SJSA1 (cell line): ENCODE measurements at regions not wholly inside any gene's neighbourhood (a gene's known extent, or its start where the extent isn't known, plus 50 kb on each side); places are given as distances from the start of the nearest gene placed in this dataset.

Experiments
- DNase-seq, 2 experiments: peaks; one replicate each; pipeline ENCODE4 v3.0.0-alpha.2; 2015 to 2020; ENCODE audit warnings: low spot score in 2 of 2, low read depth in 1 of 2
- H3K27ac ChIP-seq: fragments of 250-450 bp; sonication (Bioruptor Pico); 2 replicates; pipeline ENCODE4 v1.5.1; 2020; ENCODE audit warnings: mild to moderate bottlenecking, moderate library complexity
- H3K27me3 ChIP-seq: fragments of 250-450 bp; sonication (Bioruptor Pico); replicated peaks from 2 replicates; pipeline ENCODE4 v1.5.1; 2020; ENCODE audit warnings: mild to moderate bottlenecking, moderate library complexity
- H3K36me3 ChIP-seq: fragments of 250-450 bp; sonication (Bioruptor Pico); 2 replicates; pipeline ENCODE4 v1.5.1; 2020; ENCODE audit warnings: mild to moderate bottlenecking
- H3K4me1 ChIP-seq: fragments of 250-450 bp; sonication (Bioruptor Pico); replicated peaks from 2 replicates; pipeline ENCODE4 v1.6.1; 2021; ENCODE audit warnings: mild to moderate bottlenecking
- H3K4me3 ChIP-seq: fragments of 250-450 bp; sonication (Bioruptor Pico); 2 replicates; pipeline ENCODE4 v1.5.1; 2020; ENCODE audit warnings: mild to moderate bottlenecking
- H3K9me3 ChIP-seq: fragments of 250-450 bp; sonication (Bioruptor Pico); replicated peaks from 2 replicates; pipeline ENCODE4 v1.5.1; 2020; ENCODE audit warnings: mild to moderate bottlenecking

DNA sequence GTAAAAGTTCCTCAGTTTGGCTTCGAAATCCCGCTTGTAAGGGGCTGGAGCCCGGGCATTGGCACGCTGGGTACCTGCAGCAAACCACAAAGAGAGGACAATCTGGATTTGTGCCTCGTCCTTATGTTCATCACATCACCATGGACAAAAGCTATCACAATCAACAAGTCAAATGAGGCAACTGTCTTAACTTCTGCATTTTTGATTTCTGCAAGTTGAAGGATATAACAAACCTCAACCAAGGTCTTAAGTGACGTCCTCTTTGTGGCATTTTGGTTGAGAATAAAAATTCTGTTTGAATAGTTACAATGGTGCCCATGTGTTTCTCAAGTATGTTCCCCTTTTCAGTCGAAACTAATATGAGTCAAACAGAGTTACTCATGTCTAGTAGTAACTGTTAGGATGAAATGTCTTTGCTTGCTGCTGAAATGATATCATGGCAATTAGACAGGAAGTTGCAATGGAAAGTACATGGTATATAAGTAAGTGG lies 70.8 kb upstream of the STK17B start:
- no peaks in the 10 kb centered on the region for H3K9me3 ChIP-seq
- H3K4me3 ChIP-seq = no peak overlapping the region
- H3K27ac ChIP-seq = peak overlapping the region; percentile 42; the same call in 1 of the 2 replicates
- H3K36me3 ChIP-seq = 0 out of 2 replicates have a peak, but pooled peaks cover 2% of the 10 kb centered on the region
- peak in 1 of 2 experiments; percentile 39 for DNase-seq
- no peaks in the 10 kb centered on the region for H3K27me3 ChIP-seq
- H3K4me1 ChIP-seq = peaks cover 70% of the 10 kb centered on the region

DNA sequence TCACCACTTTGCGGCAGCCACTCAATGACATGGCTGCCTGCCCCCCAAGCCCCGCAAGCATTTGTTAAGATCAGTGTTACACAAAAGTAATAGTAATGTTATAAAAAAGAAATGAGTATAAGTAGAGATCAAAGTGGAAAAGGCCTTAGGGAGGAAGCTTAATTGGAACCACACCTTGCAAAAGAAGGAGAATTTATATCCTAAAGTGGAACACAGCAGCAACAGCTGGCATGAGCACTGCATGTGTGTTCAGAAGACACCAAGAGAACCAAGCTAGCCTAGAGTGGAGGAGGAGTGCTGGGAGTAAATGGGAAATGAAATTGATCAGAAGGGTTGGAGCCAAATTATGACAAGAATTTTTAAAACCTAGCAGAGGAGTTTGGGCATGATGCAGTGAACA lies 73.1 kb upstream of the STK17B start:
- Histone ChIP-seq H3K9me3 (no peaks in the 10 kb centered on the region), H3K36me3 (no peaks in the 10 kb centered on the region), H3K4me1 (peaks cover 82% of the 10 kb centered on the region), H3K27me3 (no peaks in the 10 kb centered on the region), H3K4me3 (no peak overlapping the region), H3K27ac (peak overlapping the region; percentile 27)
- no peak for DNase-seq

DNA sequence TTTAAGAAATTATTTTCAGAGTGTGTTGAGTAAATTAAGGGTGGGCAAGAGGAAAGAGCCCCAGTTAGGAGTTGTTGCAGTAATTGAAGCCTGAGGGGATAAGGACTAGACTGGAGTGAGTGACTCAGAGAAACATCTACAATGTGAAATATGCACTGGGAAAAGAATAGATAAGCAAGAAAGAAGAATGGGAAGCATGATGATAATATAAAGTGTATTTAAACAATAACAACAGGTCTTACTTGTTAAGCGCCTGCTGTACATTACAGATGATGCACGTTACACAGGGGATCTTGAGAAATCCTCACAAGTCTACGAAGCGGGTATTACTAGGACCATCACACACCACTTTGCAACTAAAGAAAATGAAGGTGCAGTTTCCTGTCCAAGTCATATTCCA lies 73.6 kb upstream of the STK17B start:
- Histone ChIP-seq H3K36me3 (no peaks in the 10 kb centered on the region), H3K4me1 (peaks cover 82% of the 10 kb centered on the region), H3K4me3 (no peak overlapping the region), H3K27me3 (no peaks in the 10 kb centered on the region), H3K27ac (peak overlapping the region; percentile 27), H3K9me3 (no peaks in the 10 kb centered on the region)
- DNase-seq = peak in 1 of 2 experiments; percentile 56

DNA sequence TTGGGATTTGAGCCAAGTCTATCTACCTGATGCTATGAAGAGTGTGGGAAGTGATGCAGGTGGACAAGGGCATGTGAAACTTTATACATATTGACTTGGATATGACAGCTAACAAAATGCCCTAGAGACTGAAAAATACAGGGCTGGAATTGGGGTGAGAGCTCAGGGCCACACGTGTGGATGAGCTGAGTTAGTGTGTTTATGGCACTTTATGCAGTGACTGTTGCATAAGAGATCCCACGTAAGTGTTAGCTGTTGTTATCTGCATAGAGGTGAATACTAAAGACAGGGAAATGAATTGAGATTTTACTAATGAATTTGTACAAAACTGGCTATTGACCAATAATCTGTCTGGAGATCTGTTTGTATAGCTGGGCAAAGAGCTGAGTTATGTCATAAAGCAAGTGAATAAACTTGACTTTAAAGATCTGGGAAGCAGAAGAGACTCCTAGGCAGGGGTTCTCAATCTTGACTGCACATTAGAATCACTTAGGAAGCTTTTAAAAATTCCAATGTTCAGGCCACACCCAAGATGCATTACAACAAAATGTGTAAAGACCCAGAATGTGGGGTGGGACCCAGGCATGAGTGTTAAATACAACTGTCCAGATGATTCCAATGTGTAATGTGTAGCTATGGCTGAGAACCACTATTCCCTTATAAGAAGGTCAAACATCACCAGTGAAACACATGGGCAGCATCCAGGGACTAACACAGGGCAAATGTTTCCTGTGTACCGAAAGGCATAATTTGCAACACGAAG lies 74.2 kb upstream of the STK17B start:
- peak overlapping the region; percentile 27; the same call in 1 of the 2 replicates for H3K27ac ChIP-seq
- no peak for DNase-seq
- no peaks in the 10 kb centered on the region for H3K27me3 ChIP-seq
- peaks cover 82% of the 10 kb centered on the region for H3K4me1 ChIP-seq
- H3K4me3 ChIP-seq = no peak overlapping the region
- no peaks in the 10 kb centered on the region for H3K36me3 ChIP-seq
- no peaks in the 10 kb centered on the region for H3K9me3 ChIP-seq

DNA sequence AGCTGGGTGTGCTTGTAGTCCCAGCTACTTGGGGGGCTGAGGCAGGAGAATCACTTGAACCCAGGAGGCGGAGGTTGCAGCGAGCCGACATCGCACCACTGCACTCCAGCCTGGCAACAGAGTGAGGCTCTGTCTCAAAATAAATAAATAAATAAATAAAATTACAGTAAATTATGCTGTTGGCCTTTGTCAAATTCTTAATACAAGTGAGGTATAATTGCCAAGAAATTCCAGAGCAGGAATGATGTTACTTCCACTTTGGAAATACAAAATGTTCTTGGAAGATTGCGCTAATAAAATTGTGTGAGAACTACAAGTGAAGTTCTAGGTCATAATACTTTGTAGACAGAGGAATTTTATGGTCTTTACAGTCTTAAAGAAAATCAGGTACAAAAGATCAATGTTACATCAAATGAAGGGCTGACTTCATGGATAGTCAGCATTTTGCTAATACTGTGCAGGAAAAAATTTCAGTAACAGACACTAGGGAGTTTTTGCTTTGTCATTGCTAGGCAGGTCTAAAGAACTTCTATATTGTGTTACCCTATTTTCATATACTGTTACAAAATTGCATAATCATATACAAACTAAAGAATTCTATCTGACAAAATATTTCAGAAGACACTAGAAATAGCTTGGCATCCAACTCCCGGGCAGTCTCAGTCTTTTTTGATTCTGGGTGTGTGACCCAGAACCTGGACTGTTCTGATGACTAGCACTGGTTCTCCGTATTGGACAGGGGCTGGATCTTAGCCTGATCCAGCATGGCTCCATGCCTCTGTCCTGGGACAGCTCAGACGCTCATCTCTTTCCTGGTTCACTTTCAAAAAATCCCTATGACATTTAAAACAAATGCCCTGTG lies 76.0 kb upstream of the STK17B start:
- Histone ChIP-seq H3K4me3 (no peak overlapping the region), H3K36me3 (no peaks in the 10 kb centered on the region), H3K9me3 (no peaks in the 10 kb centered on the region), H3K4me1 (peaks cover 73% of the 10 kb centered on the region), H3K27me3 (no peaks in the 10 kb centered on the region), H3K27ac (no peak overlapping the region)
- DNase-seq = no peak

DNA sequence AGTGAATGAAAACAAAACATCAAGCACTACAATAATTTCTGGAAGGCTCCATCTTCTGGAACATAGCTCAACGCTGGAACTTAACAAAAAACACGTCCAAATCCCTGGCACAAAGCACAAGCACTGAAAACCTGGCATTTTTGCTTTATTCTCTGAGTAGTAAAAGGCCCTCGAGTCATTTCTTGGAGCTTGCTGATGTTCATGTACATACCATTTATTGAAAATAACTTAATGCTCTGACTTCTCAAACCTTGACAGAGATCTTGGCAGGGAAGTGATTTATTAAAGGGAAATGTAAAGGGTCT lies 76.5 kb upstream of the STK17B start:
- DNase-seq = no peak
- Histone ChIP-seq H3K27ac (peak overlapping the region; percentile 66), H3K36me3 (no peaks in the 10 kb centered on the region), H3K4me1 (peaks cover 72% of the 10 kb centered on the region), H3K27me3 (no peaks in the 10 kb centered on the region), H3K4me3 (no peak overlapping the region), H3K9me3 (no peaks in the 10 kb centered on the region)

DNA sequence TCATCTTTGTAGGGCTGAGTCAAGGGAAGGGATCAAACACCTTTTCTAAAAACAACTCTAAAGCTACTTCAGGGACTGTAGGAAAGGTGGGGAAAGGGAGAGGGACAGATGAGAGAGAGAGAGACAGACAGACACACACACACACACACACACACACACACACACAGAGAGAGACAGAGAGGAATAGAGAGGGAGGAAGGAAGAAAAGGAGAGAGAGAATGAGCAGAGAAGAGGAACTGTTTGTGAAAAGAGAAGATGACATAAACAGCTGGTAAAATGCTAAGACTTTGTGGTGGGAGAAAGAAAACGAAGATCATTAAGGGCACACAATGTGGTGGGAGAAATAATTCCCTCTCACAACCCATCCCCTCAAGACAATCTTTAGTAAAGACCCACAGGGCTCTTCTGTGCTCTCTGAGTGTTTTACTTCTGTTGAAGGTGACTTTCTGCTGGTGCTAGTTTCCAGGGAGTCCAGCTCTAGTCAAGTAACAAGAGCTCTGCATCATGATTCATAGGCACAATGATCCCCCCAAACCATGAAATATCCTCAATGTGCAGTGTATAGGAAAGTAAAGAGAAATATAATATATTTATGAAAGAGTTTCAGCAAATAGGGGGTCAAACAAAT lies 77.2 kb upstream of the STK17B start:
- H3K36me3 ChIP-seq = no peaks in the 10 kb centered on the region
- peaks cover 73% of the 10 kb centered on the region for H3K4me1 ChIP-seq
- no peaks in the 10 kb centered on the region for H3K9me3 ChIP-seq
- no peak overlapping the region for H3K4me3 ChIP-seq
- H3K27ac ChIP-seq = peak overlapping the region; percentile 66
- DNase-seq = peak in 1 of 2 experiments; percentile 41
- H3K27me3 ChIP-seq = no peaks in the 10 kb centered on the region

DNA sequence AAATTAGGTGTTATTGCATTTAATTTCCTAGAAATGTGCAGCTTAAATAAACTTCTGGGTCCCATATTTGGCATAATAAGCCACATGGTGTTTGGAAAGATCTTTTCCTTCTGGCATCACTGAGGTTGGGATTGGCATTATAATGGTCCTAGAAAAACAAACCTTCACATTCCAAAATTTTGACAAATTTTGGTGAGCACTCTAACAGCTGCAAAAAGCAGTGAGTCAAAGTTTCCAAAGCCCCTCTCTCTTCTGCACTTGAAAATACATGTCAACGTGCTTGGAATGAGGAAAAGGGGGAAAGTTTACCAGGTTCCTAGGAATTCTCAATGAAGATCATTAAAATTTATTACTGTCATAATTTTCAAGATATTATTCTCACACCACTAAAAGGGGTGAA lies 77.8 kb upstream of the STK17B start:
- Histone ChIP-seq H3K27ac (peak overlapping the region; percentile 85), H3K9me3 (no peaks in the 10 kb centered on the region), H3K4me3 (no peak overlapping the region), H3K27me3 (no peaks in the 10 kb centered on the region), H3K36me3 (no peaks in the 10 kb centered on the region), H3K4me1 (peaks cover 73% of the 10 kb centered on the region)
- peak; percentile 51 to 74 for DNase-seq

DNA sequence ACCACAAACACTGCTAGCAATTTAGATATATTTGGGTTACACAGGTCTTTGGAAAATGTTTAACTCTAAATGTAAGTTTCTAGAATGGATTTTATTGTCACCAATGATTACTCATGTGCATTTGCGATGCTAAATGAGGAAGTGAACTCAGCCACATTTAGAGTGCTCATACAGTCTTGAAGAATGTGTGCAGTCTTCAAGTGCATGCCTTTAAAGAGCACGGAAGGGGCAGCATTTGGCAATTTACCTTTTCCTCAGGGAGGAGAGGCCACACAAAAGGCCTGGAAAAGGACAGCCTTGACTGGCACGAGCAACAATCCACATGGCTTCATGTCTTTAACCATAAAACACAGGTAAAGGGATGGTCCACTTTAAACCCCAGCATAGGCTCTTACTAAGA lies 78.5 kb upstream of the STK17B start:
- DNase-seq = peak; percentile 51 to 57
- Histone ChIP-seq H3K27ac (peak overlapping the region; percentile 85), H3K36me3 (no peaks in the 10 kb centered on the region), H3K4me3 (no peak overlapping the region), H3K9me3 (no peaks in the 10 kb centered on the region), H3K4me1 (peaks cover 67% of the 10 kb centered on the region), H3K27me3 (no peaks in the 10 kb centered on the region)

DNA sequence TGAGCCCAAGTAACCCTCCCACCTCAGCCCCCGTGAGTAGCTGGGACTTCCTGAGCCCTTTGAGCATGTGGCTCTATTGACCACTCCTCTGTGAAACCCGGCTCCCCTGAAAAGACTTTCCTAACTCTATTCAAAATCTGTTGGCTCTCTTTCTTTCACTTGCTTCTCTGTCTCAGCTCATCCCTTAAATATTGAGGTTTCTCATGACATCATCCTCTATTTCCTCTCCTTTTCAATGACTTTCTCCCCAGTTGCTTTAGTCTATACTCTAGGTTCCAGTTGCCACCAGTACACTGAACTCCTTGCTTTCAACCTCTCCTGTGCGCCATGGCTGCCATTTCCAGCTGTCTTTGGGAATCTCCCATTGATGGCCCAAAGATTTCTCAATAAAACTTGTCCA lies 79.8 kb upstream of the STK17B start:
- Histone ChIP-seq H3K9me3 (no peaks in the 10 kb centered on the region), H3K27ac (no peak overlapping the region), H3K4me1 (peaks cover 54% of the 10 kb centered on the region), H3K27me3 (no peaks in the 10 kb centered on the region), H3K36me3 (no peaks in the 10 kb centered on the region), H3K4me3 (no peak overlapping the region)
- DNase-seq = no peak

DNA sequence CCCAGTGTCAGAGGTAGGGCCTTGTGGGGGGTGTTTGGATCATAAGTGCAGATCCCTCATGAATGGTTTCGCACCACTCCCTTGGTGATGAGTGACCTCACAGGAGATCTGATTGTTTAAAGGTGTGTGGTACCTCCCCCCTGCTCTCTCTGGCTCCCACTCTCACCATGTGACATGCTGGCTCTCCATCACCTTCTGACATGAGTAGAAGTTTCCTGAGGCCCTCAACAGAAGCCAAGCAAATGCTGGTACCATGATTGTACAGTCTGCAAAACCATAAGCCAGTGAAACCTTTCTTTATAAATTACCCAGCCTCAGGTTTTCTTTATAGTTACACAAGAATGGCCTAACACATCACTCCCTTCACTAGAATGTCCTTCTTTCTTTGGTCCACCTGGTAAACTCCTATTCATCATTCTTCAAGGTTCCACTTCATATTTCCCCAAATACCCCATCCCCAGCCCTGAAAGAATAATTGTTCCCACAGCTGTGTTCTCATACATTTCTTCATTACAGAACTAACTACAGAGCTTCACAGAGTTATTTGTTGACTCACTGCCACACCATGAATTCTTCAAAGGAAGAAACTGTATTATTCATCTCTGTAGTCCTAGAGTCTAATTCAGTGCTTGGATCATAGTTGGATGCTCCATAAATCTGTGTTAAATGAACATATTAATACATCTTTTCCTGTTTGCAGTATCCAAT lies 81.2 kb upstream of the STK17B start:
- Histone ChIP-seq H3K9me3 (no peaks in the 10 kb centered on the region), H3K27me3 (no peaks in the 10 kb centered on the region), H3K36me3 (no peaks in the 10 kb centered on the region), H3K27ac (no peak overlapping the region), H3K4me1 (peaks cover 56% of the 10 kb centered on the region), H3K4me3 (no peak overlapping the region)
- DNase-seq = no peak

DNA sequence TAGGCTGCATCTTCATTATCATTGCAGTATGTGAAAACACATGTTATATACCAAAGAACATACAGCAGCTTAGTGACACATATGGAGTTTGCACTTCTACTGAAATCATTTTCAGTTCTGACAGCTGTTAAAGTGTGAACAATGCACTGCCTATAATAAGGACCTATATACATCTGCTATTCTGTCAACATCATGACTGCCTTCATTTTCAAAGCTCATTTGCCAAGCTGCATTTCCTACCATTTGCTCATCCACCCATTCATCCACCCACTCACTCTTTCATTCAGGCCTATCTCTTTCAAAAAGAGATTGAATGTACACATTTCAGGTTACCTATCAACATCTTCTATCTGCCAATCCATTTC lies 81.7 kb upstream of the STK17B start:
- H3K4me3 ChIP-seq = no peak overlapping the region
- H3K36me3 ChIP-seq = no peaks in the 10 kb centered on the region
- H3K4me1 ChIP-seq = peaks cover 52% of the 10 kb centered on the region
- DNase-seq = no peak
- no peaks in the 10 kb centered on the region for H3K27me3 ChIP-seq
- H3K9me3 ChIP-seq = no peaks in the 10 kb centered on the region
- H3K27ac ChIP-seq = no peak overlapping the region

DNA sequence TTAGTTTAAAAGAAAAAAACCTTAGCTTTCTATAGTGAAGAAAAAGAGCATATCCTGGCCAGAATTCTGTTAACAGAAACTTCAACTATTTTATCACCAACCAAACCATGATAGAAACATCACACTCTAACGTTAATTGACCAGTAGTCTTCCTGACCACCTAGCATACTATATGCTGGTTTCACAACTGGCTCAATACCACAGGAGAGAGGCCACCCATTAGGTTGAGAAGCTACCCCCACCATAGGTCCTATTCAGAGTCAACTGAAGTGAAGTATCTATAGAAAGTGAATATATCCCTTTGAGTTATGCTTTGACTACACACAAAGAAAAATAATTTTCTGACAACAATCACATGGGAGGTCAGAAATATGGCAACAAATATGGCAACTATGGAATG lies 85.2 kb upstream of the STK17B start:
- DNase-seq = no peak
- H3K27ac ChIP-seq = no peak overlapping the region
- H3K4me1 ChIP-seq = peaks cover 39% of the 10 kb centered on the region
- H3K27me3 ChIP-seq = no peaks in the 10 kb centered on the region; the same call in 1 of the 2 replicates
- H3K36me3 ChIP-seq = no peaks in the 10 kb centered on the region
- no peaks in the 10 kb centered on the region for H3K9me3 ChIP-seq
- no peak overlapping the region for H3K4me3 ChIP-seq
